Loucy (cell line): ENCODE measurements at regions not wholly inside any gene's neighbourhood (a gene's known extent, or its start where the extent isn't known, plus 50 kb on each side); places are given as distances from the start of the nearest gene placed in this dataset.
"Not testable (repeated sequence)": the region's sequence is repeated elsewhere in the genome, so short reads cannot be mapped to it uniquely, and the experiment has no call there.

Source experiments
- EZH2phosphoT487 ChIP-seq: fragments of 200-600 bp; IDR thresholded peaks from 2 replicates; pipeline ENCODE4 v1.6.1; 2018; ENCODE audit warnings: antibody characterized with exemption, mild to moderate bottlenecking, moderate library complexity, borderline replicate concordance
- TF ChIP-seq, protein P1 (sequence below): fragments of 200-600 bp; sonication (generic); conservative IDR thresholded peaks from 2 replicates; pipeline ENCODE4 v1.5.1; 2014; ENCODE audit warnings: mild to moderate bottlenecking, antibody characterized with exemption, low read length

DNA sequence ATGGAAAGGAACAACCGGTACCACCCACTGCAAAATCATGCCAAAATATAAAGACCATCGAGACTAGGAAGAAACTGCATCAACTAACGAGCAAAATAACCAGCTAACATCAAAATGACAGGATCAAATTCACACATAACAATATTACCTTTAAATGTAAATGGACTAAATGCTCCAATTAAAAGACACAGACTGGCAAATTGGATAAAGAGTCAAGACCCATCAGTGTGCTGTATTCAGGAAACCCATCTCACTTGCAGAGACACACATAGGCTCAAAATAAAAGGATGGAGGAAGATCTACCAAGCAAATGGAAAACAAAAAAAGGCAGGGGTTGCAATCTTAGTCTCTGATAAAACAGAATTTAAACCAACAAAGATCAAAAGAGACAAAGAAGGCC is 144.4 kb downstream of the IBTK start:
- TF ChIP-seq, protein P1, sequence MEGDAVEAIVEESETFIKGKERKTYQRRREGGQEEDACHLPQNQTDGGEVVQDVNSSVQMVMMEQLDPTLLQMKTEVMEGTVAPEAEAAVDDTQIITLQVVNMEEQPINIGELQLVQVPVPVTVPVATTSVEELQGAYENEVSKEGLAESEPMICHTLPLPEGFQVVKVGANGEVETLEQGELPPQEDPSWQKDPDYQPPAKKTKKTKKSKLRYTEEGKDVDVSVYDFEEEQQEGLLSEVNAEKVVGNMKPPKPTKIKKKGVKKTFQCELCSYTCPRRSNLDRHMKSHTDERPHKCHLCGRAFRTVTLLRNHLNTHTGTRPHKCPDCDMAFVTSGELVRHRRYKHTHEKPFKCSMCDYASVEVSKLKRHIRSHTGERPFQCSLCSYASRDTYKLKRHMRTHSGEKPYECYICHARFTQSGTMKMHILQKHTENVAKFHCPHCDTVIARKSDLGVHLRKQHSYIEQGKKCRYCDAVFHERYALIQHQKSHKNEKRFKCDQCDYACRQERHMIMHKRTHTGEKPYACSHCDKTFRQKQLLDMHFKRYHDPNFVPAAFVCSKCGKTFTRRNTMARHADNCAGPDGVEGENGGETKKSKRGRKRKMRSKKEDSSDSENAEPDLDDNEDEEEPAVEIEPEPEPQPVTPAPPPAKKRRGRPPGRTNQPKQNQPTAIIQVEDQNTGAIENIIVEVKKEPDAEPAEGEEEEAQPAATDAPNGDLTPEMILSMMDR: not testable (repeated sequence)
- not testable (repeated sequence) for TF ChIP-seq EZH2phosphoT487
